ENCODE measurements at regions not wholly inside any gene's neighbourhood (a gene's known extent, or its start where the extent isn't known, plus 50 kb on each side); places are given as distances from the start of the nearest gene placed in this dataset.

- peak; percentile 60 for TF ChIP-seq TAL1 (IDR thresholded peaks at IDR 0.05)
- peak; percentile 58; the same call in 1 of the 2 replicates for TF ChIP-seq DPF2 (IDR thresholded peaks at IDR 0.05)
- no peak for TF ChIP-seq OTX1 (CRISPR knock-in tag; IDR thresholded peaks at IDR 0.05)
- no peak for TF ChIP-seq STAT5B (CRISPR knock-in tag; IDR thresholded peaks at IDR 0.05)
- peak; percentile 84 for TF ChIP-seq ZNF766 (CRISPR knock-in tag; conservative IDR thresholded peaks at IDR 0.05)
- TF ChIP-seq CBFA2T3 (IDR thresholded peaks at IDR 0.05): peak; percentile 73
- peak; percentile 67; the same call in 1 of the 2 replicates for TF ChIP-seq EHMT2 (IDR thresholded peaks at IDR 0.05)
- peak; percentile 32; the same call in 1 of the 2 replicates for TF ChIP-seq PKNOX1 (IDR thresholded peaks at IDR 0.05)
- TF ChIP-seq ADNP (tag; IDR thresholded peaks at IDR 0.05): no peak
- TF ChIP-seq ZNF197 (CRISPR knock-in tag; IDR thresholded peaks at IDR 0.05; ENCODE audit: low read depth): no peak
- peak; percentile 19 to 34; a peak in 1 of 4 replicates for TF ChIP-seq KDM1A (IDR thresholded peaks at IDR 0.05)
- no peak for TF ChIP-seq ZZZ3 (IDR thresholded peaks at IDR 0.05)
- TF ChIP-seq CC2D1A (IDR thresholded peaks at IDR 0.05): no peak
- peak; percentile 57; the same call in 1 of the 2 replicates for TF ChIP-seq EP300 (IDR thresholded peaks at IDR 0.05; ENCODE audit: low read length)
- TF ChIP-seq NR2C2 (CRISPR knock-in tag; IDR thresholded peaks at IDR 0.05): no peak
- no peak for TF ChIP-seq NR2C2 (tag; IDR thresholded peaks at IDR 0.05)
- TF ChIP-seq CEBPG (CRISPR knock-in tag; IDR thresholded peaks at IDR 0.05): no peak
- TF ChIP-seq CEBPG (tag; conservative IDR thresholded peaks at IDR 0.05 in 1 of 2, IDR thresholded peaks at IDR 0.05 in 1 of 2): 0 out of 4 replicates have a peak, but pooled peaks of 1 of the 2 experiments have one; percentile 30
- peak; percentile 75 for TF ChIP-seq CCNT2 (IDR thresholded peaks at IDR 0.05; ENCODE audit: borderline replicate concordance, extremely low read depth, insufficient read length, low read depth, low read length)
- TF ChIP-seq ZNF347 (CRISPR knock-in tag; IDR thresholded peaks at IDR 0.05; ENCODE audit: low read depth): no peak
- TF ChIP-seq FOXP1 (CRISPR knock-in tag; IDR thresholded peaks at IDR 0.05): no peak
- TF ChIP-seq, protein P1, sequence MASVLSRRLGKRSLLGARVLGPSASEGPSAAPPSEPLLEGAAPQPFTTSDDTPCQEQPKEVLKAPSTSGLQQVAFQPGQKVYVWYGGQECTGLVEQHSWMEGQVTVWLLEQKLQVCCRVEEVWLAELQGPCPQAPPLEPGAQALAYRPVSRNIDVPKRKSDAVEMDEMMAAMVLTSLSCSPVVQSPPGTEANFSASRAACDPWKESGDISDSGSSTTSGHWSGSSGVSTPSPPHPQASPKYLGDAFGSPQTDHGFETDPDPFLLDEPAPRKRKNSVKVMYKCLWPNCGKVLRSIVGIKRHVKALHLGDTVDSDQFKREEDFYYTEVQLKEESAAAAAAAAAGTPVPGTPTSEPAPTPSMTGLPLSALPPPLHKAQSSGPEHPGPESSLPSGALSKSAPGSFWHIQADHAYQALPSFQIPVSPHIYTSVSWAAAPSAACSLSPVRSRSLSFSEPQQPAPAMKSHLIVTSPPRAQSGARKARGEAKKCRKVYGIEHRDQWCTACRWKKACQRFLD (CRISPR knock-in tag; IDR thresholded peaks at IDR 0.05): no peak
- TF ChIP-seq SMARCA4 (IDR thresholded peaks at IDR 0.05): peak; percentile 22; the same call in 1 of the 2 replicates
- TF ChIP-seq TARDBP (IDR thresholded peaks at IDR 0.05): no peak
- TF ChIP-seq, protein P2, sequence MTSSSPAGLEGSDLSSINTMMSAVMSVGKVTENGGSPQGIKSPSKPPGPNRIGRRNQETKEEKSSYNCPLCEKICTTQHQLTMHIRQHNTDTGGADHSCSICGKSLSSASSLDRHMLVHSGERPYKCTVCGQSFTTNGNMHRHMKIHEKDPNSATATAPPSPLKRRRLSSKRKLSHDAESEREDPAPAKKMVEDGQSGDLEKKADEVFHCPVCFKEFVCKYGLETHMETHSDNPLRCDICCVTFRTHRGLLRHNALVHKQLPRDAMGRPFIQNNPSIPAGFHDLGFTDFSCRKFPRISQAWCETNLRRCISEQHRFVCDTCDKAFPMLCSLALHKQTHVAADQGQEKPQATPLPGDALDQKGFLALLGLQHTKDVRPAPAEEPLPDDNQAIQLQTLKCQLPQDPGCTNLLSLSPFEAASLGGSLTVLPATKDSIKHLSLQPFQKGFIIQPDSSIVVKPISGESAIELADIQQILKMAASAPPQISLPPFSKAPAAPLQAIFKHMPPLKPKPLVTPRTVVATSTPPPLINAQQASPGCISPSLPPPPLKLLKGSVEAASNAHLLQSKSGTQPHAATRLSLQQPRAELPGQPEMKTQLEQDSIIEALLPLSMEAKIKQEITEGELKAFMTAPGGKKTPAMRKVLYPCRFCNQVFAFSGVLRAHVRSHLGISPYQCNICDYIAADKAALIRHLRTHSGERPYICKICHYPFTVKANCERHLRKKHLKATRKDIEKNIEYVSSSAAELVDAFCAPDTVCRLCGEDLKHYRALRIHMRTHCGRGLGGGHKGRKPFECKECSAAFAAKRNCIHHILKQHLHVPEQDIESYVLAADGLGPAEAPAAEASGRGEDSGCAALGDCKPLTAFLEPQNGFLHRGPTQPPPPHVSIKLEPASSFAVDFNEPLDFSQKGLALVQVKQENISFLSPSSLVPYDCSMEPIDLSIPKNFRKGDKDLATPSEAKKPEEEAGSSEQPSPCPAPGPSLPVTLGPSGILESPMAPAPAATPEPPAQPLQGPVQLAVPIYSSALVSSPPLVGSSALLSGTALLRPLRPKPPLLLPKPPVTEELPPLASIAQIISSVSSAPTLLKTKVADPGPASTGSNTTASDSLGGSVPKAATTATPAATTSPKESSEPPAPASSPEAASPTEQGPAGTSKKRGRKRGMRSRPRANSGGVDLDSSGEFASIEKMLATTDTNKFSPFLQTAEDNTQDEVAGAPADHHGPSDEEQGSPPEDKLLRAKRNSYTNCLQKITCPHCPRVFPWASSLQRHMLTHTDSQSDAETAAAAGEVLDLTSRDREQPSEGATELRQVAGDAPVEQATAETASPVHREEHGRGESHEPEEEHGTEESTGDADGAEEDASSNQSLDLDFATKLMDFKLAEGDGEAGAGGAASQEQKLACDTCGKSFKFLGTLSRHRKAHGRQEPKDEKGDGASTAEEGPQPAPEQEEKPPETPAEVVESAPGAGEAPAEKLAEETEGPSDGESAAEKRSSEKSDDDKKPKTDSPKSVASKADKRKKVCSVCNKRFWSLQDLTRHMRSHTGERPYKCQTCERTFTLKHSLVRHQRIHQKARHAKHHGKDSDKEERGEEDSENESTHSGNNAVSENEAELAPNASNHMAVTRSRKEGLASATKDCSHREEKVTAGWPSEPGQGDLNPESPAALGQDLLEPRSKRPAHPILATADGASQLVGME (CRISPR knock-in tag; IDR thresholded peaks at IDR 0.05): no peak
- no peak for TF ChIP-seq GATAD2B (IDR thresholded peaks at IDR 0.05; ENCODE audit: borderline replicate concordance)
Observed at GRCh38 chr2:13018490-13018889, 301.8 kb downstream of the TRIB2 start (continued).
